T47D (cell line): ENCODE measurements at regions not wholly inside any gene's neighbourhood (a gene's known extent, or its start where the extent isn't known, plus 50 kb on each side); places are given as distances from the start of the nearest gene placed in this dataset.

Experiments
- DNase-seq, 2 experiments: peaks; one replicate each; pipeline versions ENCODE4 v3.0.0 to v3.0.0-alpha.2; 2011 to 2012; ENCODE audit warnings: low read depth in 1 of 2, low spot score in 1 of 2
- JUND ChIP-seq: IDR thresholded peaks from 2 replicates; pipeline ENCODE4 v1.6.1; 2012; ENCODE audit warnings: low read depth
- in situ Hi-C: cut with HindIII; loops from 2 replicates; pipeline ENCODE4 v1.10.0; 2016; ENCODE audit warnings: low sequenced_read_pairs, low pct_unique_long_range_greater_than_20kb

DNA sequence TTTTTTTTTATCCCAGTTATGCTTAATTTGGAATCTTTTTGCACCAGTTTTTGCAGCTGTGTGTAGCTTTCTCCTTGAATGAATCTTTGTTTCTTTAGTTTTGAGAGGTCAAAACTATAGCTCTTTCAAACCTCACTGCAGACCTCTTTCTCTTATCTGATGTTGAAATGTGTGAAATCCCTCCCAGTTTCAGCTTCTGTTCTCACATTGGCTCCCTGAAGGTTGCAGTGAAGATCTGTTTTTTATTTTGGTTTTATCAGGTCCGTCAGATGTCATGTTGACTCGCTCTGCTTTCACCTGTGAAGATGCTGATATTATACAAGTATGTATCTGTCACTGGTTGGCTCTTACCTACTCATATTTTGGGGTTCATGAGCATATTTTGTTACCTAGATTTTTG lies 372.0 kb downstream of the RFC3 start:
- in situ Hi-C loops, result no loop called here
- TF ChIP-seq JUND, result no peak
- no peak for DNase-seq

GRCh38 chr13:34201050-34201913 lies 383.3 kb downstream of the RFC3 start:
- peak; percentile 7 to 47 for DNase-seq
- in situ Hi-C loops, result no loop called here
- peak; percentile 66; the same call in 1 of the 2 replicates for TF ChIP-seq JUND

- no peak for TF ChIP-seq JUND
- DNase-seq, result peak in 1 of 2 experiments; percentile 20
- in situ Hi-C loops, result no loop called here
These were observed 389.4 kb downstream of the RFC3 start for GRCh38 chr13:34207334-34207733.

DNA sequence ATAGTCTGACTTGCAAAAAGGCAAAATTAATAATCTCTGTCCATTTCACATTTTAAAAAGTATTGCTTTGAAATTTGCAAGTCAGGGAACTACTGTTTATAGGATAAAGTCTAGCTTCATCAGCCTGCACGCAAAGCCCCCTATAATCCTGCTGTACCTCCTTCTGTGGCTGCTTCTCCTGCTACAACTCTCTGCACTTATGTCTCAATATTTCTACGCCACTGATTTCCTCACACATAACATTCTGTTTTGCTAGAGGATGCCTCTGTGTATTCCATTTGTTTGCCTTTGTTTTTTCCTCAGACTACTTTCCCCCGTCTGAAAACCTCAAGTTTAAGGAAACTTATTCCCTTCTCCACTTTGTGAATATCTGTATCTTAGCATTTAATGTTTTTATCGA lies 389.9 kb downstream of the RFC3 start:
- in situ Hi-C loops, result no loop called here
- no peak for TF ChIP-seq JUND
- DNase-seq, result no peak

- TF ChIP-seq JUND, result no peak
- in situ Hi-C loops, result no loop called here
- no peak for DNase-seq
These were observed 390.4 kb downstream of the RFC3 start for GRCh38 chr13:34208336-34208735.

DNA sequence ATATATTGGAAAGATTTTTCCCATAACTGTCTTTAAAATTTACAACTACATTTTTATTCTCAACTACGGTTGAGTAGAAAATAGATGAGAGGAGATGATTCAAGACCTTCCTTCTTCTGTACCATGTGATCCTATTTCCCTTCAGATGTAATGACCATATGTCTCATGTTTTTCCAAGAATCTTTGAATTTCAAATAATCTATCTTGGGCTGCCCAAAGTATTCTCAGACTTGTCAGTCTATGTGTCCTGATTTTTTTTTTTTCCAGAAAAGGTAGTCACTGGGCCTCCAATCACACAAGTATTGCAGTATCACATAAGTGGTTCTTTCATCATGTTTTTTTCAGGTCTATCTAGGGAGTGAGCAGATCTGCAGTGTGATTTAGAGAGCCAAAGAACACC lies 392.4 kb downstream of the RFC3 start:
- TF ChIP-seq JUND, result no peak
- in situ Hi-C loops, result no loop called here
- DNase-seq, result no peak

GRCh38 chr13:34214686-34215085 lies 396.7 kb downstream of the RFC3 start:
- no peak for TF ChIP-seq JUND
- in situ Hi-C loops, result no loop called here
- DNase-seq, result no peak

- in situ Hi-C loops, result no loop called here
- TF ChIP-seq JUND, result no peak
- no peak for DNase-seq
These were observed 398.3 kb downstream of the RFC3 start for GRCh38 chr13:34216256-34216655.

DNA sequence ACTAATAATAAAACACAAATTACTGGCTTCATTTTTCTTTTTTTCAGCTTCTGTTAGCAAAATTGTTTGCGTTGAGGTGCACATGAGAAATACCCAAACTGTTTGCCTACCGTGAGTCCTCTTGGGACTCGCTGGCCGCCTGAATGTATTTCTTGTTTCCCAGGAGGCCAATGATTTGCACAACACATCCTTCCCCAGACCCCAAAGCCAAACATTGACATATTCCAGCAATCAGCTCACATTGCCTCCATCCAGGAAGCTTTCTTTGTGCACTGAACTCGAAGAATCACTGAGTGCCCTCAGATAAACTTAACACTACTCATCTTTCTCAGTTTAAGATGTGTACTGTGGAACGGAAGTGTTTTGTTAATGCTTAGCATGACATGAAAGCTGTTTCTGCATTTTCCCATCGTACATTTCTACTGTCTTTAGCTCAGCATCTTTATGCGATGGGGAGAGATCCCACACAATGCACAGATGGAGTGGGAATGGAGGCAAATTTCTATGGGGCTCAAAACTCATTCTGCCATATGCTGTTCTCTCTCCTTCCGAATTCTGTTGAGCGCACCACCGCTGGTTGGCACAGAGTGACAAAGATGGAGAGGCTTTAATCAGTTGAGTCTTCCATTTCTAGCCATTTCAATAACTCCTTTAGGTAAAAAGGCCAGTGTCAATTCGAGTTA lies 399.5 kb downstream of the RFC3 start:
- DNase-seq, result no peak
- in situ Hi-C loops, result no loop called here
- TF ChIP-seq JUND, result no peak

GRCh38 chr13:34223984-34224383 lies 406.0 kb downstream of the RFC3 start:
- in situ Hi-C loops, result no loop called here

GRCh38 chr13:34224877-34225276 lies 406.9 kb downstream of the RFC3 start:
- in situ Hi-C loops, result no loop called here
- DNase-seq, result peak in 1 of 2 experiments; percentile 36
- no peak for TF ChIP-seq JUND

More at GRCh38 chr13:34223984-34224383, 406.0 kb downstream of the RFC3 start:
- TF ChIP-seq JUND, result no peak
- no peak for DNase-seq

DNA sequence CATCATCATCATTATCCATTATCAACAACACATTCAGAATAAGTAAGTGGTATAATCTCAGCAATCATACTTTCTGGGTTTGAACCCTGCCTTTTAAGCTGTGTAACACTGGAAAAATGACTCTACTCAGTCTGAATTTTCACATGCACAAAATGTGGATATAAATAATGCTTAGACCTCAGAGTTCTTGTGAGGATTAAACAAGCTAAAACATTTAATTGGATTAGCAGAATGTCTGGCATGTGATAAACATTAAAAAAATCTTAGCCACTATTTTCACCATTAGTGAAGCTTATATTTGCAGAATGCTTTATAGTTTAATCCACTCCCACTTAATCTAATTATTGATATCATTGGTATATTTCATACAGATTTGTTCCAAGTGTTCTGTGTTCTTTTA lies 412.3 kb downstream of the RFC3 start:
- in situ Hi-C loops, result no loop called here
- TF ChIP-seq JUND, result no peak
- DNase-seq, result no peak

- no peak for TF ChIP-seq JUND
- in situ Hi-C loops, result no loop called here
- DNase-seq, result no peak
These were observed 423.4 kb downstream of the RFC3 start for GRCh38 chr13:34241332-34241731.
